Activated CD4-positive, alpha-beta T cell treated with anti-CD3 and anti-CD28 coated beads, Interleukin-2, amount 10 ng/mL, durations not matched to agents 24 days and 14 days (primary cell): ENCODE measurements at regions not wholly inside any gene's neighbourhood (a gene's known extent, or its start where the extent isn't known, plus 50 kb on each side); places are given as distances from the start of the nearest gene placed in this dataset.

Experiments
- DNase-seq: peaks from one replicate; pipeline ENCODE4 v3.0.0; 2022
- H3K27ac Mint-ChIP-seq: one replicate; pipeline ENCODE4 v1.8.0; 2022; ENCODE audit warnings: mild to moderate bottlenecking, mixed read lengths
- H3K27me3 Mint-ChIP-seq: one replicate; pipeline ENCODE4 v1.8.0; 2022; ENCODE audit warnings: mixed read lengths
- H3K36me3 Mint-ChIP-seq: one replicate; pipeline ENCODE4 v1.8.0; 2022; ENCODE audit warnings: low read depth, mild to moderate bottlenecking, mixed read lengths
- H3K4me1 Mint-ChIP-seq: one replicate; pipeline ENCODE4 v1.8.0; 2021; ENCODE audit warnings: mixed read lengths
- H3K4me3 Mint-ChIP-seq: one replicate; pipeline ENCODE4 v1.8.0; 2022; ENCODE audit warnings: mild to moderate bottlenecking, moderate library complexity, mixed read lengths
- H3K9me3 Mint-ChIP-seq: one replicate; pipeline ENCODE4 v1.8.0; 2021; ENCODE audit warnings: mixed read lengths
- intact Hi-C: fragments of 100-400 bp; cut with micrococcal nuclease; formaldehyde crosslinking; loops from one replicate; pipeline ENCODE4 v1.15.1; 2023

- Mint-ChIP-seq H3K4me3 (no peak overlapping the region), H3K27me3 (no peaks in the 10 kb centered on the region), H3K9me3 (no peaks in the 10 kb centered on the region), H3K36me3 (no peaks in the 10 kb centered on the region), H3K4me1 (no peaks in the 10 kb centered on the region), H3K27ac (no peak overlapping the region)
- no peak for DNase-seq
- intact Hi-C loops: no loop called here
Measured at GRCh38 chr14:87343652-87344051, 649.3 kb downstream of the GALC start.

- Mint-ChIP-seq H3K4me1 (no peaks in the 10 kb centered on the region), H3K27ac (no peak overlapping the region), H3K27me3 (no peaks in the 10 kb centered on the region), H3K4me3 (no peak overlapping the region), H3K9me3 (no peaks in the 10 kb centered on the region), H3K36me3 (no peaks in the 10 kb centered on the region)
- DNase-seq: no peak
- intact Hi-C loops: no loop called here
Measured at GRCh38 chr14:87334997-87335685, 657.8 kb downstream of the GALC start.

- Mint-ChIP-seq H3K27me3 (no peaks in the 10 kb centered on the region), H3K9me3 (no peaks in the 10 kb centered on the region), H3K4me3 (no peak overlapping the region), H3K4me1 (no peaks in the 10 kb centered on the region), H3K27ac (no peak overlapping the region), H3K36me3 (no peaks in the 10 kb centered on the region)
- intact Hi-C loops: no loop called here
- DNase-seq: no peak
Measured at GRCh38 chr14:87331991-87332390, 661.0 kb downstream of the GALC start.

- intact Hi-C loops: no loop called here
- H3K27ac Mint-ChIP-seq: no peak overlapping the region
- H3K9me3 Mint-ChIP-seq: no peaks in the 10 kb centered on the region
- no peaks in the 10 kb centered on the region for H3K36me3 Mint-ChIP-seq
- H3K4me1 Mint-ChIP-seq: no peaks in the 10 kb centered on the region
- H3K27me3 Mint-ChIP-seq: no peaks in the 10 kb centered on the region
- no peak for DNase-seq
- H3K4me3 Mint-ChIP-seq: no peak overlapping the region
Measured at GRCh38 chr14:87325741-87326140, 667.2 kb downstream of the GALC start.

- intact Hi-C loops: no loop called here
- Mint-ChIP-seq H3K27me3 (no peaks in the 10 kb centered on the region), H3K9me3 (peaks cover 1% of the 10 kb centered on the region), H3K27ac (no peak overlapping the region), H3K36me3 (no peaks in the 10 kb centered on the region), H3K4me3 (no peak overlapping the region), H3K4me1 (no peaks in the 10 kb centered on the region)
- DNase-seq: no peak
Measured at GRCh38 chr14:87323191-87323590, 669.8 kb downstream of the GALC start.

- no peak overlapping the region for H3K27ac Mint-ChIP-seq
- H3K4me1 Mint-ChIP-seq: no peaks in the 10 kb centered on the region
Measured at GRCh38 chr14:87321548-87321947, 671.4 kb downstream of the GALC start.

GRCh38 chr14:87312894-87313205 is 680.1 kb downstream of the GALC start:
- Mint-ChIP-seq H3K9me3 (peaks cover 8% of the 10 kb centered on the region), H3K4me3 (no peak overlapping the region), H3K27me3 (no peaks in the 10 kb centered on the region), H3K36me3 (no peaks in the 10 kb centered on the region), H3K4me1 (no peaks in the 10 kb centered on the region), H3K27ac (no peak overlapping the region)
- intact Hi-C loops: no loop called here
- no peak for DNase-seq

More at GRCh38 chr14:87321548-87321947, 671.4 kb downstream of the GALC start:
- intact Hi-C loops: no loop called here
- Mint-ChIP-seq H3K4me3 (no peak overlapping the region), H3K27me3 (no peaks in the 10 kb centered on the region), H3K9me3 (peaks cover 4% of the 10 kb centered on the region), H3K36me3 (no peaks in the 10 kb centered on the region)
- no peak for DNase-seq

GRCh38 chr14:87312169-87312893 is 680.7 kb downstream of the GALC start:
- no peaks in the 10 kb centered on the region for H3K27me3 Mint-ChIP-seq
- no peak overlapping the region for H3K4me3 Mint-ChIP-seq
- H3K4me1 Mint-ChIP-seq: no peaks in the 10 kb centered on the region
- no peak overlapping the region for H3K27ac Mint-ChIP-seq
- no peaks in the 10 kb centered on the region for H3K36me3 Mint-ChIP-seq
- intact Hi-C loops: no loop called here
- peaks cover 8% of the 10 kb centered on the region for H3K9me3 Mint-ChIP-seq
- DNase-seq: no peak

DNA sequence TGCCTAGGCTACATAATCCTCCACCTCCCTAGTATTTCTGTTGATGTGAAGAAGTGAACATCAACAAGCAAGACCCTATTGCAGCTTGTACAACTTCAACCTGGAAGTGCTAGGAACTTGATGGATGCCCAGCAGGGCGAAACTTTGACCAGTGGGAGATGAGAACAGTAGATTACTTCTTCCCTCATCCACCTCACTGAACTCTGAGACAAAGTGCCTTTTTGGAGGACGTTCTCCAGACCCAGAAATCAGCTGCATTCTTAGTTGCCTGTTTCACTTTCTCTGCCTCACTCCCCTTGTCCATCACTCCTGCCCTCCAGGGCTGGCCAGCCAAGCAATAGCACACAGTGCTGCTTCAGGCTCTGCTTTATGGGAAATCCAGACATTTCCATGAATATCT is 683.4 kb downstream of the GALC start:
- DNase-seq: no peak
- Mint-ChIP-seq H3K27ac (no peak overlapping the region), H3K4me1 (no peaks in the 10 kb centered on the region), H3K27me3 (no peaks in the 10 kb centered on the region), H3K9me3 (peaks cover 8% of the 10 kb centered on the region), H3K36me3 (no peaks in the 10 kb centered on the region), H3K4me3 (no peak overlapping the region)
- intact Hi-C loops: no loop called here

- intact Hi-C loops: no loop called here
- Mint-ChIP-seq H3K27ac (no peak overlapping the region), H3K27me3 (no peaks in the 10 kb centered on the region), H3K4me1 (no peaks in the 10 kb centered on the region), H3K4me3 (no peak overlapping the region), H3K9me3 (peaks cover 4% of the 10 kb centered on the region), H3K36me3 (no peaks in the 10 kb centered on the region)
- DNase-seq: no peak
Measured at GRCh38 chr14:87306409-87307168, 686.4 kb downstream of the GALC start.

DNA sequence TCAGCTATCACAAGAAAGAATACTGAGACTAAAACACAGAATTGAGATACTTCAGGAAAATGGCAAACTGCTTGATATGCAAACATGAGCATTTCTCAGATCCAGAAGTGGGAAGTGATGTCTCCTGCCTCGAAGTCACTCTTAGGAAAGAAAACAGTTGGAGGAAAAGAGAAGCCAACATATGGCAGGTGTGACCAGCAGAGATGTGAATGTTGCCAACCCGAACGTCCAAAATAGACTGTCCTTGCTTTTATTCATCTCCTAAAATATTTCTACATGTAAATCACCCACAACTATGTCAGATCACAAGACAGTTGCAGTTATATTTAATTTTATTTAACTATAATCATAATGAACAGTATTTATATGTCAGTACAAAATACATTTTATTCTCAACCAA is 687.6 kb downstream of the GALC start:
- DNase-seq: no peak
- Mint-ChIP-seq H3K4me3 (no peak overlapping the region), H3K9me3 (no peaks in the 10 kb centered on the region), H3K4me1 (no peaks in the 10 kb centered on the region), H3K36me3 (no peaks in the 10 kb centered on the region), H3K27ac (no peak overlapping the region), H3K27me3 (no peaks in the 10 kb centered on the region)
- intact Hi-C loops: no loop called here

GRCh38 chr14:87304404-87304803 is 688.6 kb downstream of the GALC start:
- H3K4me3 Mint-ChIP-seq: no peak overlapping the region
- no peaks in the 10 kb centered on the region for H3K4me1 Mint-ChIP-seq
- DNase-seq: no peak
- no peaks in the 10 kb centered on the region for H3K27me3 Mint-ChIP-seq
- H3K27ac Mint-ChIP-seq: no peak overlapping the region
- intact Hi-C loops: no loop called here
- no peaks in the 10 kb centered on the region for H3K9me3 Mint-ChIP-seq
- H3K36me3 Mint-ChIP-seq: no peaks in the 10 kb centered on the region

DNA sequence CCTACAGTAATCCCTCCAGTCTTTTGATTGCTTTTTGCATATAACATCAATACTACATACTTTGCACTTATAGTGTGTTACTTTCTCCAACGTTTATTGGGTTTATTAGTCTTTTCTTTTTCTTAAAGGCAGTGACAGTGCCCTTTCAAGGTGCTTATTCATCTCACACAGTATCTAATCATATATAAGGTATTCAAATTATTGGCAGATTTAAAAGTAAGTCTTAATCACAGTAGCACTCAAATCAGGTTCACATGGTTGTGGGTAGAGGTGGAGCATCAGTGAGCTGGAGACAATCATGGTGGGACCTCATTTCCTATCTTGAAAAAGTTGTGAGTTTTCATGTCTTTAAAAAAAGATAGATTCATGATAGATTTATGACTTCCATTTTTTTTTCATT is 706.2 kb downstream of the GALC start:
- intact Hi-C loops: no loop called here
- DNase-seq: no peak
- no peak overlapping the region for H3K4me3 Mint-ChIP-seq
- H3K27ac Mint-ChIP-seq: no peak overlapping the region
- H3K9me3 Mint-ChIP-seq: peaks cover 5% of the 10 kb centered on the region
- H3K27me3 Mint-ChIP-seq: no peaks in the 10 kb centered on the region
- H3K36me3 Mint-ChIP-seq: no peaks in the 10 kb centered on the region
- H3K4me1 Mint-ChIP-seq: no peaks in the 10 kb centered on the region

- Mint-ChIP-seq H3K27me3 (no peaks in the 10 kb centered on the region), H3K9me3 (peaks cover 4% of the 10 kb centered on the region), H3K4me1 (no peaks in the 10 kb centered on the region), H3K27ac (no peak overlapping the region), H3K36me3 (no peaks in the 10 kb centered on the region), H3K4me3 (no peak overlapping the region)
- intact Hi-C loops: no loop called here
- no peak for DNase-seq
Measured at GRCh38 chr14:87286191-87286590, 706.8 kb downstream of the GALC start.
